ENCODE measurements at regions not wholly inside any gene's neighbourhood (a gene's known extent, or its start where the extent isn't known, plus 50 kb on each side); places are given as distances from the start of the nearest gene placed in this dataset.

GRCh38 chr13:69178000-69178399 is 929.6 kb upstream of the ATXN8OS start:
- H3K36me3 ChIP-seq, result no peaks in the 10 kb centered on the region
- no peaks in the 10 kb centered on the region for H3K27me3 ChIP-seq
- H3K9me3 ChIP-seq, result no peaks in the 10 kb centered on the region
- TF ChIP-seq POLR2A (IDR thresholded peaks at IDR 0.05), result no peak
- TF ChIP-seq, protein P1, sequence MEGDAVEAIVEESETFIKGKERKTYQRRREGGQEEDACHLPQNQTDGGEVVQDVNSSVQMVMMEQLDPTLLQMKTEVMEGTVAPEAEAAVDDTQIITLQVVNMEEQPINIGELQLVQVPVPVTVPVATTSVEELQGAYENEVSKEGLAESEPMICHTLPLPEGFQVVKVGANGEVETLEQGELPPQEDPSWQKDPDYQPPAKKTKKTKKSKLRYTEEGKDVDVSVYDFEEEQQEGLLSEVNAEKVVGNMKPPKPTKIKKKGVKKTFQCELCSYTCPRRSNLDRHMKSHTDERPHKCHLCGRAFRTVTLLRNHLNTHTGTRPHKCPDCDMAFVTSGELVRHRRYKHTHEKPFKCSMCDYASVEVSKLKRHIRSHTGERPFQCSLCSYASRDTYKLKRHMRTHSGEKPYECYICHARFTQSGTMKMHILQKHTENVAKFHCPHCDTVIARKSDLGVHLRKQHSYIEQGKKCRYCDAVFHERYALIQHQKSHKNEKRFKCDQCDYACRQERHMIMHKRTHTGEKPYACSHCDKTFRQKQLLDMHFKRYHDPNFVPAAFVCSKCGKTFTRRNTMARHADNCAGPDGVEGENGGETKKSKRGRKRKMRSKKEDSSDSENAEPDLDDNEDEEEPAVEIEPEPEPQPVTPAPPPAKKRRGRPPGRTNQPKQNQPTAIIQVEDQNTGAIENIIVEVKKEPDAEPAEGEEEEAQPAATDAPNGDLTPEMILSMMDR (IDR thresholded peaks at IDR 0.05), result no peak
- WGBS, 2 donors, result 93 to 97% methylated on average over 1 of the region's 1 CpG
- DNase-seq, result no peak
- no peak overlapping the region for H3K4me3 ChIP-seq (replicated peaks in 1 of 3)
- no peak overlapping the region for H3K27ac ChIP-seq
- intact Hi-C loops (cut with DNase I), result no loop called here
- no peaks in the 10 kb centered on the region for H3K4me1 ChIP-seq

DNA sequence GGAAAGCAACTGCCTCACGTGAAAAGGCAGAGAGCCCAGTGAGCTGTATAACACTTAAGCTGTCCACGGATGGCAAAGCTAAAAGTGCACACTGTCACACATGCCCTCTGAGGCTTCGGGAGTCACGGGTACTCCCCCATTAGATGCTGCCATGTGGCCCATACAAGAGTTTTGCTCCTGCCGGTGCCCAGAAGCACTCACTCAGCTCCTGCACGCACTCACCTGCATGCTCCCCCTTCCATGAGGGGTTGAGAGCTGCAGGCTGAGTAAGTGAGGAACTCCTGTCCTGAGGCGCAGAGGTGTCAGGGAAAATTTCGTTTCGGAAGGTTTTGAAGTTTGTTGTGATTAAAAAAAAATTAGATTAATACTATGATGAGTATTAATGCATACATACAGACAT is 939.2 kb upstream of the ATXN8OS start:
- H3K4me1 ChIP-seq, result no peaks in the 10 kb centered on the region
- no peaks in the 10 kb centered on the region for H3K27me3 ChIP-seq
- no peaks in the 10 kb centered on the region for H3K36me3 ChIP-seq
- intact Hi-C loops (cut with DNase I), result no loop called here
- 89 to 91% methylated on average over 9 of the region's 9 CpGs for WGBS, 2 donors
- H3K4me3 ChIP-seq (replicated peaks in 1 of 3), result no peak overlapping the region
- no peaks in the 10 kb centered on the region for H3K9me3 ChIP-seq
- no peak overlapping the region for H3K27ac ChIP-seq
- DNase-seq, result no peak
- TF ChIP-seq, protein P1 (IDR thresholded peaks at IDR 0.05), result no peak
- no peak for TF ChIP-seq POLR2A (IDR thresholded peaks at IDR 0.05)

DNA sequence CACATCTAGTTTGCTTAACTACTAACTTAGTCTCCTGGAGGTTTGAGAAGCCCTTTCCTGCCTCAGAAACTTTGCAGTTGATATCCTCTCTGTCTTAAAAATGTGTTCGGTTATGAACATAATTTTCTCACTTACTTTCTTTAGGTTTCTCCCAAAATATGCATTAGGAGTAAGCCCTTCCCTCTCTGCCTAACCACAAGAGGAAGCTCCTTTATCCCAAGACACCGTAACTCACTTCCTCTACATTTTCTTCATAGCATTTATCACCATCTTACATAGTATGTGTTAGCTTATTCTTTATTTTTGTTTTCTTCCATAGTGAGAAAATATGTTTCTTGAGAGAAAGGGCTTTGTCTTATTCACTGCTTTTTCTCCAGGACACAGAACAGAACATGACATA is 952.5 kb upstream of the ATXN8OS start:
- Histone ChIP-seq H3K9me3 (no peaks in the 10 kb centered on the region), H3K27me3 (no peaks in the 10 kb centered on the region)

GRCh38 chr13:69142101-69142500 is 965.5 kb upstream of the ATXN8OS start:
- TF ChIP-seq, protein P1 (IDR thresholded peaks at IDR 0.05), result no peak
- TF ChIP-seq POLR2A (IDR thresholded peaks at IDR 0.05), result no peak
- 75 to 78% methylated on average over 3 of the region's 3 CpGs for WGBS, 2 donors
- DNase-seq, result no peak
- Histone ChIP-seq H3K36me3 (no peaks in the 10 kb centered on the region), H3K4me3 (replicated peaks in 1 of 3) (no peak overlapping the region), H3K27ac (no peak overlapping the region), H3K4me1 (no peaks in the 10 kb centered on the region), H3K27me3 (no peaks in the 10 kb centered on the region), H3K9me3 (no peaks in the 10 kb centered on the region)
- intact Hi-C loops (cut with DNase I), result no loop called here

More for the DNA sequence above, 952.5 kb upstream of the ATXN8OS start:
- H3K4me3 ChIP-seq (replicated peaks in 1 of 3), result no peak overlapping the region
- no peak for DNase-seq
- TF ChIP-seq, protein P1 (IDR thresholded peaks at IDR 0.05), result no peak
- 78 to 79% methylated on average over 2 of the region's 2 CpGs for WGBS, 2 donors
- intact Hi-C loops (cut with DNase I), result no loop called here
- H3K27ac ChIP-seq, result no peak overlapping the region
- H3K36me3 ChIP-seq, result no peaks in the 10 kb centered on the region
- H3K4me1 ChIP-seq, result no peaks in the 10 kb centered on the region

GRCh38 chr13:69124996-69125395 is 982.6 kb upstream of the ATXN8OS start:
- no peak overlapping the region for H3K27ac ChIP-seq
- 89 to 91% methylated on average over 2 of the region's 2 CpGs for WGBS, 2 donors
- H3K4me1 ChIP-seq, result no peaks in the 10 kb centered on the region
- no peaks in the 10 kb centered on the region for H3K9me3 ChIP-seq
- DNase-seq, result no peak
- H3K27me3 ChIP-seq, result no peaks in the 10 kb centered on the region
- TF ChIP-seq, protein P1 (IDR thresholded peaks at IDR 0.05), result no peak
- no peak for TF ChIP-seq POLR2A (IDR thresholded peaks at IDR 0.05)
- H3K4me3 ChIP-seq (replicated peaks in 1 of 3), result no peak overlapping the region
- H3K36me3 ChIP-seq, result no peaks in the 10 kb centered on the region
- intact Hi-C loops (cut with DNase I), result no loop called here
